ENCODE measurements at regions not wholly inside any gene's neighbourhood (a gene's known extent, or its start where the extent isn't known, plus 50 kb on each side); places are given as distances from the start of the nearest gene placed in this dataset.

DNA sequence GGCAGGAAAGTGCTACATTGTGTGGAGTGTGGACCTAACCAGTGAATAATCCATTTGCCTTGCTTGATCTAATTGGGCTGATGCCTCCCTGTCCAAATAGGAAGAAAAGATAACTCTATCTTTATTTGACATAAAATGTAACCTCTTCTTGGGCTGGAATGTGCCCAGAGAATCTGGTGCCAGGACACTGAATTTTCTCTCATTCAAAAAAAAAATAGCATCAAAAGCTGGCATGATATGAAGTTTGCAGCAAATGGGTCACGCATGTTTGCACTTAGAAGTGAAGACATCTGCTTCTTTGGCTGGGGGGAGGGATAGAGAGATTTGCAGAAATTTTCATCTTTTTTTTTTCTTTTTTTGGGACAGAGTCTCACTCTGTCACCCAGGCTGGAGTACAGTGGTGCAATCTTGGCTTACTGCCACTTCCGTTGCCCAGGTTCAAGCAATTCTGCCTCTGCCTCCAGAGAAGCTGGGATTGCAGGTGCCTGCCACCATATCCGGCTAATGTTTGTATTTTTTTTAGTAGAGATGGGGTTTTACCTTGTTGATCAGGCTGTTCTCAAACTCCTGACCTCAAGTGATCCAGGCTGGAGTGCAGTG lies 478.2 kb upstream of the EEF2KMT start:
- Histone ChIP-seq H3K9me3 (ENCODE audit: low read length) (no peaks in the 10 kb centered on the region), H3K4me3 (replicated peaks in 1 of 3; ENCODE audit: insufficient read depth in 1 of 3, low read depth in 2 of 3, low read length in 3 of 3) (no peak overlapping the region), H3K4me1 (ENCODE audit: insufficient read depth, low read length) (no peaks in the 10 kb centered on the region), H4K20me1 (ENCODE audit: insufficient read depth, low read length) (no peaks in the 10 kb centered on the region), H3K4me2 (ENCODE audit: low read depth, low read length) (no peak overlapping the region), H2AFZ (ENCODE audit: low read length) (no peak overlapping the region), H3K79me2 (ENCODE audit: insufficient read depth, low read length) (no peaks in the 10 kb centered on the region), H3K36me3 (replicated peaks in 1 of 2; ENCODE audit: control insufficient read depth in 1 of 2, insufficient read depth in 2 of 2, low read length in 2 of 2) (no peaks in the 10 kb centered on the region), H3K27ac (ENCODE audit: extremely low read length, insufficient read depth, low read length) (no peak overlapping the region), H3K27me3 (ENCODE audit: control insufficient read depth in 1 of 2, insufficient read depth in 2 of 2, low read length in 2 of 2) (peaks cover 0 to 16% of the 10 kb centered on the region in 2 experiments; a peak in 2 of 5 replicates), H3K9ac (ENCODE audit: insufficient read depth, low read depth, low read length) (no peak overlapping the region)
- TF ChIP-seq DR1 (CRISPR knock-in tag; IDR thresholded peaks at IDR 0.05) (no peak), FOSL1 (CRISPR knock-in tag; IDR thresholded peaks at IDR 0.05; ENCODE audit: borderline replicate concordance) (no peak), ATRX (CRISPR knock-in tag; IDR thresholded peaks at IDR 0.05; ENCODE audit: borderline replicate concordance) (no peak), MAF1 (CRISPR knock-in tag; IDR thresholded peaks at IDR 0.05; ENCODE audit: borderline replicate concordance) (no peak), RFX1 (IDR thresholded peaks at IDR 0.05) (no peak), EED (CRISPR knock-in tag; IDR thresholded peaks at IDR 0.05) (no peak), ZMYM4 (CRISPR knock-in tag; IDR thresholded peaks at IDR 0.05) (no peak), RAD51 (IDR thresholded peaks at IDR 0.05; ENCODE audit: borderline replicate concordance) (no peak), NR2F6 (IDR thresholded peaks at IDR 0.05) (no peak), NR2F6 (CRISPR knock-in tag; IDR thresholded peaks at IDR 0.05) (no peak), EEA1 (CRISPR knock-in tag; IDR thresholded peaks at IDR 0.05; ENCODE audit: borderline replicate concordance) (no peak), ZSCAN9 (CRISPR knock-in tag; IDR thresholded peaks at IDR 0.05; ENCODE audit: borderline replicate concordance) (no peak)
- TF ChIP-seq, protein P1, sequence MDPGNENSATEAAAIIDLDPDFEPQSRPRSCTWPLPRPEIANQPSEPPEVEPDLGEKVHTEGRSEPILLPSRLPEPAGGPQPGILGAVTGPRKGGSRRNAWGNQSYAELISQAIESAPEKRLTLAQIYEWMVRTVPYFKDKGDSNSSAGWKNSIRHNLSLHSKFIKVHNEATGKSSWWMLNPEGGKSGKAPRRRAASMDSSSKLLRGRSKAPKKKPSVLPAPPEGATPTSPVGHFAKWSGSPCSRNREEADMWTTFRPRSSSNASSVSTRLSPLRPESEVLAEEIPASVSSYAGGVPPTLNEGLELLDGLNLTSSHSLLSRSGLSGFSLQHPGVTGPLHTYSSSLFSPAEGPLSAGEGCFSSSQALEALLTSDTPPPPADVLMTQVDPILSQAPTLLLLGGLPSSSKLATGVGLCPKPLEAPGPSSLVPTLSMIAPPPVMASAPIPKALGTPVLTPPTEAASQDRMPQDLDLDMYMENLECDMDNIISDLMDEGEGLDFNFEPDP (CRISPR knock-in tag; conservative IDR thresholded peaks at IDR 0.05) = no peak
- TF ChIP-seq, protein P2, sequence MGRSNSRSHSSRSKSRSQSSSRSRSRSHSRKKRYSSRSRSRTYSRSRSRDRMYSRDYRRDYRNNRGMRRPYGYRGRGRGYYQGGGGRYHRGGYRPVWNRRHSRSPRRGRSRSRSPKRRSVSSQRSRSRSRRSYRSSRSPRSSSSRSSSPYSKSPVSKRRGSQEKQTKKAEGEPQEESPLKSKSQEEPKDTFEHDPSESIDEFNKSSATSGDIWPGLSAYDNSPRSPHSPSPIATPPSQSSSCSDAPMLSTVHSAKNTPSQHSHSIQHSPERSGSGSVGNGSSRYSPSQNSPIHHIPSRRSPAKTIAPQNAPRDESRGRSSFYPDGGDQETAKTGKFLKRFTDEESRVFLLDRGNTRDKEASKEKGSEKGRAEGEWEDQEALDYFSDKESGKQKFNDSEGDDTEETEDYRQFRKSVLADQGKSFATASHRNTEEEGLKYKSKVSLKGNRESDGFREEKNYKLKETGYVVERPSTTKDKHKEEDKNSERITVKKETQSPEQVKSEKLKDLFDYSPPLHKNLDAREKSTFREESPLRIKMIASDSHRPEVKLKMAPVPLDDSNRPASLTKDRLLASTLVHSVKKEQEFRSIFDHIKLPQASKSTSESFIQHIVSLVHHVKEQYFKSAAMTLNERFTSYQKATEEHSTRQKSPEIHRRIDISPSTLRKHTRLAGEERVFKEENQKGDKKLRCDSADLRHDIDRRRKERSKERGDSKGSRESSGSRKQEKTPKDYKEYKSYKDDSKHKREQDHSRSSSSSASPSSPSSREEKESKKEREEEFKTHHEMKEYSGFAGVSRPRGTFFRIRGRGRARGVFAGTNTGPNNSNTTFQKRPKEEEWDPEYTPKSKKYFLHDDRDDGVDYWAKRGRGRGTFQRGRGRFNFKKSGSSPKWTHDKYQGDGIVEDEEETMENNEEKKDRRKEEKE (IDR thresholded peaks at IDR 0.05) = no peak
- DNase-seq (ENCODE audit: low spot score) = no peak
- 35% methylated on average over 3 of the region's 3 CpGs for WGBS (ENCODE audit: low lambda C conversion rate)
- CTCF ChIA-PET (ENCODE audit: low intra/inter-chr PET ratio, low total read pairs) = no interaction called here
- in situ Hi-C loops (cut with HindIII; ENCODE audit: extremely low pct_ligation_motif_present, low pct_unique_long_range_greater_than_20kb) = no loop called here
- ATAC-seq = no peak
- intact Hi-C loops (cut with micrococcal nuclease; ENCODE audit: unreplicated experiment) = no loop called here
- FAIRE-seq = no peak
- POLR2A ChIA-PET = no interaction called here
- BruUV-seq (replicated peaks) = no TSS peak

Data from HepG2 (cell line).